Vagina (tissue), 2 donors: ENCODE measurements at regions not wholly inside any gene's neighbourhood (a gene's known extent, or its start where the extent isn't known, plus 50 kb on each side); places are given as distances from the start of the nearest gene placed in this dataset.
"Not testable (repeated sequence)": the region's sequence is repeated elsewhere in the genome, so short reads cannot be mapped to it uniquely, and the experiment has no call there.

Experiments
- DNase-seq, 2 donors: peaks; one replicate each; pipeline ENCODE4 v3.0.0-alpha.2; 2017; ENCODE audit errors: extremely low spot score in 2 of 2
- H3K27ac ChIP-seq: fragments of 200-600 bp; sonication (generic); one replicate; pipeline ENCODE4 v1.5.1; 2019
- H3K27me3 ChIP-seq: fragments of 200-600 bp; sonication (generic); one replicate; pipeline ENCODE4 v1.5.1; 2019
- H3K36me3 ChIP-seq, 2 donors: fragments of 200-600 bp; sonication (generic); one replicate each; pipeline ENCODE4 v1.5.1; 2017 to 2019
- H3K4me1 ChIP-seq: fragments of 200-600 bp; sonication (generic); one replicate; pipeline ENCODE4 v1.5.1; 2019
- H3K4me3 ChIP-seq, 2 donors: fragments of 200-600 bp; sonication (generic); 1 replicate in 1 of 2; 2 replicates in 1 of 2; pipeline ENCODE4 v1.5.1; 2016 to 2019
- H3K9me3 ChIP-seq: fragments of 200-600 bp; sonication (generic); one replicate; pipeline ENCODE4 v1.5.1; 2019
- POLR2A ChIP-seq, 2 donors: fragments of 450-650 bp; IDR thresholded peaks; one replicate each; pipeline ENCODE4 v1.6.1; 2017; ENCODE audit warnings: antibody characterized with exemption in 2 of 2, mild to moderate bottlenecking in 2 of 2, moderate library complexity in 2 of 2
- POLR2AphosphoS5 ChIP-seq, 2 donors: sonication (generic); formaldehyde crosslinking; IDR thresholded peaks; one replicate each; pipeline ENCODE4 v1.9.0; 2017; ENCODE audit warnings: antibody characterized with exemption in 2 of 2, mild to moderate bottlenecking in 2 of 2, low read depth in 1 of 2; ENCODE audit not compliant: insufficient read depth in 1 of 2
- intact Hi-C: fragments of 100-400 bp; cut with DNase I; formaldehyde crosslinking; loops from one replicate; pipeline ENCODE4 v1.15.1; 2023
- TF ChIP-seq, protein P1 (sequence below), 3 experiments: fragments of 450-650 bp in 2 of 3; fragments of 200-600 bp in 1 of 3; sonication (generic) in 1 of 3; IDR thresholded peaks; one replicate each; pipeline ENCODE4 v1.5.1; 2017 to 2019; ENCODE audit warnings: antibody characterized with exemption in 3 of 3, mild to moderate bottlenecking in 2 of 3, moderate library complexity in 2 of 3

DNA sequence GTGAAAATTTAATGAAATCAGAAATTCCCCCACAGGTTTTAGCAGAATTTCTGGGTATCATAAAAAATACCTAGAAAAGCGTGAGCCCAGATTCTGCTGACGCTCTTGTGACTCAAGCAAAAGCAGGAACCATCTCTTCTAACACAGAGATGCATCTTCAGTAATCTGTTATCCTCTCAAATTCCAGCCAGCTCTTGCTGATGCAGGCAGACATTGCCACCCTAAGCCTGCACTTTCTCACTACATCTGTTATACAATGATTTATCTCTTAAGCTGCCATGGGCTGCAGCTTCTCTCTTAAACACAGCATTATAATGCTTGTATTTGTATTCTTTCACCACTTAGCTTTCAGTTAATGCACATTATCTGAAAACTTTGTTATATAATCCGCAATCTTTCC is 113.0 kb upstream of the RGS1 start:
- Histone ChIP-seq H3K27ac (no peak overlapping the region), H3K36me3 (no peaks in the 10 kb centered on the region), H3K9me3 (no peaks in the 10 kb centered on the region), H3K4me1 (no peaks in the 10 kb centered on the region), H3K27me3 (no peaks in the 10 kb centered on the region), H3K4me3 (no peak overlapping the region)
- DNase-seq = no peak
- TF ChIP-seq POLR2A (IDR thresholded peaks at IDR 0.05) = no peak
- TF ChIP-seq, protein P1, sequence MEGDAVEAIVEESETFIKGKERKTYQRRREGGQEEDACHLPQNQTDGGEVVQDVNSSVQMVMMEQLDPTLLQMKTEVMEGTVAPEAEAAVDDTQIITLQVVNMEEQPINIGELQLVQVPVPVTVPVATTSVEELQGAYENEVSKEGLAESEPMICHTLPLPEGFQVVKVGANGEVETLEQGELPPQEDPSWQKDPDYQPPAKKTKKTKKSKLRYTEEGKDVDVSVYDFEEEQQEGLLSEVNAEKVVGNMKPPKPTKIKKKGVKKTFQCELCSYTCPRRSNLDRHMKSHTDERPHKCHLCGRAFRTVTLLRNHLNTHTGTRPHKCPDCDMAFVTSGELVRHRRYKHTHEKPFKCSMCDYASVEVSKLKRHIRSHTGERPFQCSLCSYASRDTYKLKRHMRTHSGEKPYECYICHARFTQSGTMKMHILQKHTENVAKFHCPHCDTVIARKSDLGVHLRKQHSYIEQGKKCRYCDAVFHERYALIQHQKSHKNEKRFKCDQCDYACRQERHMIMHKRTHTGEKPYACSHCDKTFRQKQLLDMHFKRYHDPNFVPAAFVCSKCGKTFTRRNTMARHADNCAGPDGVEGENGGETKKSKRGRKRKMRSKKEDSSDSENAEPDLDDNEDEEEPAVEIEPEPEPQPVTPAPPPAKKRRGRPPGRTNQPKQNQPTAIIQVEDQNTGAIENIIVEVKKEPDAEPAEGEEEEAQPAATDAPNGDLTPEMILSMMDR (IDR thresholded peaks at IDR 0.05) = no peak
- intact Hi-C loops = no loop called here

DNA sequence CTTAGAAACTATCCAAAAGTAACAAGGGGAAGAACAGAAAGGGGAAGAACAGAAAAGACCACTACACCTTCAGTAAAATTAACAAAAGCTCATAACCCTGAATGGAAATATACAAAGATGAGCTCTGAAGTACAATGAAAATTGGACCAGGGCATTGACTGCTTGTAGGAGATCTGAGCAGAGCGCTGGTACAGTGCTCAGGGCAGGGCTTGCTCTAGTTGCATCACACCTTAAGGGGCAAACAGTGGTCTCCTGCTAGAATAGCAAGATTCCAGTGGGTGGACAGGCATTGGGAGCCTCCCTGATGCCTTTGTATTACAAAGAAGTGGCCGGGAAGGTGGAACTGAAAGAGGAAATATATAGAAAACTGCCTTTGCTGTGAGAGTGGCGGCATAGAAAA is 111.9 kb upstream of the RGS1 start:
- no peak overlapping the region for H3K4me3 ChIP-seq
- H3K27ac ChIP-seq = no peak overlapping the region
- no peaks in the 10 kb centered on the region for H3K9me3 ChIP-seq
- H3K27me3 ChIP-seq = no peaks in the 10 kb centered on the region
- intact Hi-C loops = no loop called here
- TF ChIP-seq POLR2A (IDR thresholded peaks at IDR 0.05) (no peak), POLR2AphosphoS5 (IDR thresholded peaks at IDR 0.05; ENCODE audit: insufficient read depth in 1 of 2, low read depth in 1 of 2) (no peak)
- TF ChIP-seq, protein P1 (IDR thresholded peaks at IDR 0.05) = no peak
- DNase-seq = no peak
- no peaks in the 10 kb centered on the region for H3K4me1 ChIP-seq
- no peaks in the 10 kb centered on the region for H3K36me3 ChIP-seq

DNA sequence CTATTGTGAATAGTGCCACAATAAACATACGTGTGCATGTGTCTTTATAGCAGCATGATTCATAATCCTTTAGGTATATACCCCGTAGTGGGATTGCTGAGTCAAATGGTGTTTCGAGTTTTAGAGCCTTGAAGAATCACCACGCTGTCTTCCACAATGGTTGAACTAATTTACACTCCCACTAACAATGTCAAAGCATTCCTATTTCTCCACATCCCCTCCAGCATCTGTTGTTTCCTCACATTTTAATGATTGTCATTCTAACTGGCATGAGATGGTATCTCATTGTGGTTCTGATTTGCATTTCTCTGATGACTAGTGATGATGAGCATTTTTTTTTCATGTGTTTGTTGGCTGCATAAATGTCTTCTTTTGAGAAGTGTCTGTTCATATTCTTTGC is 110.4 kb upstream of the RGS1 start:
- DNase-seq, H3K9me3 ChIP-seq, H3K27me3 ChIP-seq, H3K36me3 ChIP-seq, H3K27ac ChIP-seq, H3K4me3 ChIP-seq, intact Hi-C loops, H3K4me1 ChIP-seq: not testable (repeated sequence)

DNA sequence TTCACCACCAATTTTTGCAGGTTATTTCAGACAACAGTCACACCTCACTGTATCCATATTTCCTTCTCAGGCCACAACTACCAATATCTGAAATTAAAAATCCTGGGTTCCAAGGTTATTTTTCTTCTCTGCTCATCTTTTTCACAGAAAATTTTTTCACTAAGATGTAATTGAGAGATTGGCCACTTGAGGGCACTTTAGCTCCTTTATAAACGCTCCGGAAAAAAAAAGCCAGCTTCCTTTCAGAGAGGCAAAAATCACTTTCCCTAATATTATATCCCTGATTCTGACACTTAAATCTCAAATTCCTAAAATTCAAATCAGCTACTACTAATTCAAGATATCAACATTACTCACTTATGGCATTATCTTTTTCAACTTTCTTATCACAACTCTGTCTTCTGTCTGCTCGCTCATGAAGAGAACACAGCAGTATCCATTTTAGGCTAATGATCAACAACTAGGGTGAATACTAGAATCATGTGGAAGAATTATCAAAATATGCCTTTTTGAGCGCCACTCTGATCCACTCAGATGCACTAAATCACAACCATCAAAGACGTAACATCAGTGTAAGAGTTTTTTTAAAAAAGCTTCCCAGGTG is 101.4 kb upstream of the RGS1 start:
- H3K4me1 ChIP-seq = no peaks in the 10 kb centered on the region
- no peaks in the 10 kb centered on the region for H3K27me3 ChIP-seq
- no peak overlapping the region for H3K27ac ChIP-seq
- intact Hi-C loops = loop anchor here (10.0 kb wide), 1 partner anchor 551 kb away; no protein-coding TSS in a partner anchor
- TF ChIP-seq, protein P1 (IDR thresholded peaks at IDR 0.05) = peak in 2 of 3 experiments; percentile 32 to 59
- TF ChIP-seq POLR2A (IDR thresholded peaks at IDR 0.05) = no peak
- H3K36me3 ChIP-seq = no peaks in the 10 kb centered on the region
- no peaks in the 10 kb centered on the region for H3K9me3 ChIP-seq
- no peak overlapping the region for H3K4me3 ChIP-seq
- no peak for DNase-seq

DNA sequence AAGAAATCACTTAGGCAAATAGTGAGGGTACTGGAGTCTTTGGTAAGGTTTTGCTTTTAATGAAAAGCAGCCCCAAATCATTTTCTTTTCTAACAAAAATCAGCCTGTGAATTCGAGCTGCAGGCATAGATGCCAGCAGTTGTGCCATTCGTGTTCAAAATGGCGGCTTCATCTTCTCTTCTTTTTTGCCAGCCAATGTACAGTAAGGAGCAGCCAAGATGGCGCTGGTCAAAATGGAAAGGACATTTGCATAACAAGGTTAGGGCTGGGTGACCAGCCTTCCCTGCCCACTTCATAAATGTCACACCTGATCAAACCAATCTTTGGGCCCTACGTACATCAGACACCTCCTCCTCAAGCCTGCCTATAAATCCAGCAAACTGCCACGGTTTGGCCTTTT is 100.2 kb upstream of the RGS1 start:
- no peak for DNase-seq
- intact Hi-C loops = loop anchor here (5.0 to 10.0 kb wide), 2 partner anchors 332 to 549 kb away; partner anchors contain the start of gene RGS2
- Histone ChIP-seq H3K27ac (no peak overlapping the region), H3K4me1 (no peaks in the 10 kb centered on the region), H3K4me3 (no peak overlapping the region), H3K36me3 (no peaks in the 10 kb centered on the region), H3K9me3 (no peaks in the 10 kb centered on the region), H3K27me3 (no peaks in the 10 kb centered on the region)
- no peak for TF ChIP-seq POLR2AphosphoS5 (IDR thresholded peaks at IDR 0.05; ENCODE audit: insufficient read depth in 1 of 2, low read depth in 1 of 2)
- TF ChIP-seq, protein P1 (IDR thresholded peaks at IDR 0.05) = no peak
- TF ChIP-seq POLR2A (IDR thresholded peaks at IDR 0.05) = no peak
